ELR (cell line): ENCODE measurements at regions not wholly inside any gene's neighbourhood (a gene's known extent, or its start where the extent isn't known, plus 50 kb on each side); places are given as distances from the start of the nearest gene placed in this dataset.

Experiments
- DNase-seq: peaks from one replicate; pipeline ENCODE4 v3.0.0-alpha.2; 2015; ENCODE audit warnings: low read depth

- no peak for DNase-seq
These were observed 660.1 kb downstream of the ADCYAP1 start for GRCh38 chr18:1564793-1565192.

- DNase-seq: no peak
These were observed 666.5 kb downstream of the ADCYAP1 start for GRCh38 chr18:1571206-1571605.

GRCh38 chr18:1573732-1574131 lies 669.1 kb downstream of the ADCYAP1 start:
- DNase-seq: no peak

GRCh38 chr18:1575084-1575483 lies 670.4 kb downstream of the ADCYAP1 start:
- DNase-seq: no peak

GRCh38 chr18:1578505-1578904 lies 673.8 kb downstream of the ADCYAP1 start:
- no peak for DNase-seq

GRCh38 chr18:1581581-1581980 lies 676.9 kb downstream of the ADCYAP1 start:
- no peak for DNase-seq

GRCh38 chr18:1585881-1586488 lies 681.3 kb downstream of the ADCYAP1 start:
- peak; percentile 42 for DNase-seq

- no peak for DNase-seq
These were observed 688.4 kb downstream of the ADCYAP1 start for GRCh38 chr18:1593091-1593490.

GRCh38 chr18:1595195-1595594 lies 690.5 kb downstream of the ADCYAP1 start:
- no peak for DNase-seq

- no peak for DNase-seq
These were observed 694.5 kb downstream of the ADCYAP1 start for GRCh38 chr18:1599196-1599595.

GRCh38 chr18:1604751-1605150 lies 700.1 kb downstream of the ADCYAP1 start:
- DNase-seq: no peak

GRCh38 chr18:1618364-1618763 lies 713.7 kb downstream of the ADCYAP1 start:
- DNase-seq: no peak

- DNase-seq: no peak
These were observed 714.8 kb downstream of the ADCYAP1 start for GRCh38 chr18:1619507-1619906.

- DNase-seq: no peak
These were observed 719.9 kb downstream of the ADCYAP1 start for GRCh38 chr18:1624612-1625011.

- no peak for DNase-seq
These were observed 722.8 kb downstream of the ADCYAP1 start for GRCh38 chr18:1627494-1627893.

- no peak for DNase-seq
These were observed 744.0 kb downstream of the ADCYAP1 start for GRCh38 chr18:1648712-1649111.

GRCh38 chr18:1652018-1652417 lies 747.3 kb downstream of the ADCYAP1 start:
- DNase-seq: no peak

- DNase-seq: no peak
These were observed 749.2 kb downstream of the ADCYAP1 start for GRCh38 chr18:1653873-1654272.

- no peak for DNase-seq
These were observed 753.2 kb downstream of the ADCYAP1 start for GRCh38 chr18:1657876-1658275.

- no peak for DNase-seq
These were observed 754.4 kb downstream of the ADCYAP1 start for GRCh38 chr18:1658908-1659566.

GRCh38 chr18:1663879-1664705 lies 759.4 kb downstream of the ADCYAP1 start:
- peak; percentile 34 for DNase-seq

GRCh38 chr18:1665079-1665478 lies 760.4 kb downstream of the ADCYAP1 start:
- no peak for DNase-seq

- DNase-seq: no peak
These were observed 763.6 kb downstream of the ADCYAP1 start for GRCh38 chr18:1668279-1668678.
